Chondrocyte (in vitro differentiated cells): ENCODE measurements at regions not wholly inside any gene's neighbourhood (a gene's known extent, or its start where the extent isn't known, plus 50 kb on each side); places are given as distances from the start of the nearest gene placed in this dataset.

Experiments
- DNase-seq: peaks from one replicate; pipeline ENCODE4 v3.0.0; 2021; ENCODE audit warnings: mixed read lengths, low spot score
- H3K27ac Mint-ChIP-seq: one replicate; pipeline ENCODE4 v1.8.0; 2021; ENCODE audit warnings: mild to moderate bottlenecking, moderate library complexity, mixed read lengths; ENCODE audit not compliant: unreplicated experiment
- H3K27me3 Mint-ChIP-seq: 2 replicates; pipeline ENCODE4 v1.8.0; 2021; ENCODE audit warnings: low read depth, mixed read lengths
- H3K36me3 Mint-ChIP-seq: 2 replicates; pipeline ENCODE4 v1.8.0; 2021; ENCODE audit warnings: low read depth, mixed read lengths
- H3K4me1 Mint-ChIP-seq: 2 replicates; pipeline ENCODE4 v1.8.0; 2021; ENCODE audit warnings: low read depth, mild to moderate bottlenecking, mixed read lengths
- H3K4me3 Mint-ChIP-seq: one replicate; pipeline ENCODE4 v1.8.0; 2021; ENCODE audit warnings: mild to moderate bottlenecking, moderate library complexity, mixed read lengths; ENCODE audit not compliant: unreplicated experiment
- H3K9me3 Mint-ChIP-seq: 2 replicates; pipeline ENCODE4 v1.8.0; 2021; ENCODE audit warnings: low read depth, mixed read lengths
- CTCF ChIP-seq: fragments of 200-600 bp; sonication (generic); IDR thresholded peaks from 2 replicates; pipeline ENCODE4 v1.5.0; 2021; ENCODE audit warnings: antibody characterized with exemption, mild to moderate bottlenecking, moderate library complexity

GRCh38 chr12:128007250-128007649 lies 259.7 kb upstream of the TMEM132C start:
- H3K27me3 Mint-ChIP-seq, result no peaks in the 10 kb centered on the region
- peaks cover 39% of the 10 kb centered on the region for H3K4me1 Mint-ChIP-seq
- no peak overlapping the region for H3K27ac Mint-ChIP-seq
- no peak for DNase-seq
- H3K4me3 Mint-ChIP-seq, result peak overlapping the region; percentile 1
- peaks cover 1% of the 10 kb centered on the region for H3K36me3 Mint-ChIP-seq
- no peak for TF ChIP-seq CTCF
- H3K9me3 Mint-ChIP-seq, result no peaks in the 10 kb centered on the region

GRCh38 chr12:128008341-128008740 lies 258.6 kb upstream of the TMEM132C start:
- H3K4me3 Mint-ChIP-seq, result no peak overlapping the region
- no peaks in the 10 kb centered on the region for H3K27me3 Mint-ChIP-seq
- H3K36me3 Mint-ChIP-seq, result peaks cover 1% of the 10 kb centered on the region
- H3K9me3 Mint-ChIP-seq, result no peaks in the 10 kb centered on the region
- peaks cover 39% of the 10 kb centered on the region for H3K4me1 Mint-ChIP-seq
- no peak for TF ChIP-seq CTCF
- H3K27ac Mint-ChIP-seq, result peak overlapping the region; percentile 58
- DNase-seq, result no peak

GRCh38 chr12:128009108-128009507 lies 257.9 kb upstream of the TMEM132C start:
- Mint-ChIP-seq H3K27ac (peak overlapping the region; percentile 53), H3K9me3 (no peaks in the 10 kb centered on the region), H3K27me3 (peaks cover 3% of the 10 kb centered on the region), H3K36me3 (peaks cover 1% of the 10 kb centered on the region), H3K4me3 (no peak overlapping the region), H3K4me1 (peaks cover 39% of the 10 kb centered on the region)
- no peak for DNase-seq
- no peak for TF ChIP-seq CTCF

GRCh38 chr12:128012110-128012509 lies 254.9 kb upstream of the TMEM132C start:
- no peak for DNase-seq
- Mint-ChIP-seq H3K4me3 (no peak overlapping the region), H3K27me3 (peaks cover 9% of the 10 kb centered on the region), H3K9me3 (no peaks in the 10 kb centered on the region), H3K4me1 (peaks cover 33% of the 10 kb centered on the region), H3K36me3 (no peaks in the 10 kb centered on the region), H3K27ac (no peak overlapping the region)
- no peak for TF ChIP-seq CTCF

- H3K4me1 Mint-ChIP-seq, result peaks cover 2% of the 10 kb centered on the region
- H3K36me3 Mint-ChIP-seq, result peaks cover 1% of the 10 kb centered on the region
- H3K27ac Mint-ChIP-seq, result no peak overlapping the region
- DNase-seq, result no peak
- peaks cover 9% of the 10 kb centered on the region for H3K27me3 Mint-ChIP-seq
- H3K9me3 Mint-ChIP-seq, result peaks cover 5% of the 10 kb centered on the region
- no peak overlapping the region for H3K4me3 Mint-ChIP-seq
- no peak for TF ChIP-seq CTCF
Measured at GRCh38 chr12:128015276-128015675, 251.7 kb upstream of the TMEM132C start.
